Neural progenitor cell (in vitro differentiated cells): ENCODE measurements at regions not wholly inside any gene's neighbourhood (a gene's known extent, or its start where the extent isn't known, plus 50 kb on each side); places are given as distances from the start of the nearest gene placed in this dataset.

ENCODE experiments used
- EZH2 ChIP-seq: fragments of 200-600 bp; sonication (generic); IDR thresholded peaks from 2 replicates; pipeline ENCODE4 v1.6.1; 2017; ENCODE audit warnings: antibody characterized with exemption, mild to moderate bottlenecking, moderate library complexity
- TF ChIP-seq, protein P1 (sequence below): fragments of 200-600 bp; sonication (generic); IDR thresholded peaks from 2 replicates; pipeline ENCODE4 v1.5.1; 2017; ENCODE audit warnings: antibody characterized with exemption, mild to moderate bottlenecking

DNA sequence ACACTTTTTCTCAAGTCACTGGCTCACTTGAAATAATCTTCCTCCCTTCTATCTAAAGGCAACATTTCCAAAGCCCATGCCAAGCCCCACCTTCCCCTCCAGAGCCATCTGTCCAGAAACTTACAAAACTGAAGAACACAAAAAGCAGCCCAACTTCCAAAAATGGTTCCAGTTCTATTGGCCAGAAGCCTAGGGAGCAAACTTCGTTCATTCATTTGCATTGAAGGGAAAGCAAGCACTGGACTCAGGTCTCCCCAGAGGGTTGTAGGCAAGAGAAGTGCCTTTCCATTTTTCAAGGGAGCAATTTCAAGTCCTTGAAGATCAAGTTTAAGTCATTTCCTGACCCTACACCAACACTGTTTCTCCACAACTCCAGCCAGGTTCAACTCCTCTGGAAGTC is 585.0 kb downstream of the BCL11A start:
- TF ChIP-seq, protein P1, sequence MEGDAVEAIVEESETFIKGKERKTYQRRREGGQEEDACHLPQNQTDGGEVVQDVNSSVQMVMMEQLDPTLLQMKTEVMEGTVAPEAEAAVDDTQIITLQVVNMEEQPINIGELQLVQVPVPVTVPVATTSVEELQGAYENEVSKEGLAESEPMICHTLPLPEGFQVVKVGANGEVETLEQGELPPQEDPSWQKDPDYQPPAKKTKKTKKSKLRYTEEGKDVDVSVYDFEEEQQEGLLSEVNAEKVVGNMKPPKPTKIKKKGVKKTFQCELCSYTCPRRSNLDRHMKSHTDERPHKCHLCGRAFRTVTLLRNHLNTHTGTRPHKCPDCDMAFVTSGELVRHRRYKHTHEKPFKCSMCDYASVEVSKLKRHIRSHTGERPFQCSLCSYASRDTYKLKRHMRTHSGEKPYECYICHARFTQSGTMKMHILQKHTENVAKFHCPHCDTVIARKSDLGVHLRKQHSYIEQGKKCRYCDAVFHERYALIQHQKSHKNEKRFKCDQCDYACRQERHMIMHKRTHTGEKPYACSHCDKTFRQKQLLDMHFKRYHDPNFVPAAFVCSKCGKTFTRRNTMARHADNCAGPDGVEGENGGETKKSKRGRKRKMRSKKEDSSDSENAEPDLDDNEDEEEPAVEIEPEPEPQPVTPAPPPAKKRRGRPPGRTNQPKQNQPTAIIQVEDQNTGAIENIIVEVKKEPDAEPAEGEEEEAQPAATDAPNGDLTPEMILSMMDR: no peak
- no peak for TF ChIP-seq EZH2
